WERI-Rb-1 (cell line): ENCODE measurements at regions not wholly inside any gene's neighbourhood (a gene's known extent, or its start where the extent isn't known, plus 50 kb on each side); places are given as distances from the start of the nearest gene placed in this dataset.
"Not testable (repeated sequence)": the region's sequence is repeated elsewhere in the genome, so short reads cannot be mapped to it uniquely, and the experiment has no call there.

Experiments used
- DNase-seq: peaks from one replicate; pipeline ENCODE4 v3.0.0-alpha.2; 2020
- H3K27ac ChIP-seq: fragments of 250-450 bp; sonication (Bioruptor Pico); 2 replicates; pipeline ENCODE4 v1.5.1; 2020; ENCODE audit warnings: mild to moderate bottlenecking, moderate library complexity
- H3K27me3 ChIP-seq: fragments of 250-450 bp; sonication (Bioruptor Pico); 2 replicates; pipeline ENCODE4 v1.5.1; 2021; ENCODE audit warnings: mild to moderate bottlenecking, low read depth, moderate library complexity; ENCODE audit not compliant: insufficient read depth, severe bottlenecking
- H3K36me3 ChIP-seq: fragments of 250-450 bp; sonication (Bioruptor Pico); 2 replicates; pipeline ENCODE4 v1.5.1; 2020; ENCODE audit warnings: mild to moderate bottlenecking, moderate library complexity
- H3K4me3 ChIP-seq: 2 replicates; pipeline ENCODE4 v1.5.1; 2011; ENCODE audit warnings: low read depth, mild to moderate bottlenecking, control low read depth, low read length
- H3K9me3 ChIP-seq: fragments of 250-450 bp; sonication (Bioruptor Pico); 2 replicates; pipeline ENCODE4 v1.5.1; 2021; ENCODE audit warnings: mild to moderate bottlenecking, moderate library complexity; ENCODE audit not compliant: severe bottlenecking
- CTCF ChIP-seq: IDR thresholded peaks from 2 replicates; pipeline ENCODE4 v1.5.1; 2011; ENCODE audit warnings: low read depth, mild to moderate bottlenecking, control low read depth, inconsistent platforms, low read length

- no peak overlapping the region for H3K27ac ChIP-seq
- DNase-seq: no peak
- no peaks in the 10 kb centered on the region for H3K27me3 ChIP-seq
- TF ChIP-seq CTCF: no peak
- H3K9me3 ChIP-seq: peaks cover 3% of the 10 kb centered on the region
- no peaks in the 10 kb centered on the region for H3K36me3 ChIP-seq
- H3K4me3 ChIP-seq: no peak overlapping the region
These were observed 54.8 kb downstream of the SIPA1L2 start for GRCh38 chr1:232574889-232575762.

GRCh38 chr1:232574077-232574476 is 55.9 kb downstream of the SIPA1L2 start:
- no peak for TF ChIP-seq CTCF
- DNase-seq: no peak
- H3K4me3 ChIP-seq: no peak overlapping the region
- H3K9me3 ChIP-seq: peaks cover 3% of the 10 kb centered on the region
- H3K27ac ChIP-seq: no peak overlapping the region
- no peaks in the 10 kb centered on the region for H3K27me3 ChIP-seq
- H3K36me3 ChIP-seq: no peaks in the 10 kb centered on the region

GRCh38 chr1:232571523-232571922 is 58.4 kb downstream of the SIPA1L2 start:
- DNase-seq: no peak
- no peak overlapping the region for H3K27ac ChIP-seq
- no peak overlapping the region for H3K4me3 ChIP-seq
- H3K27me3 ChIP-seq: no peaks in the 10 kb centered on the region
- peaks cover 3% of the 10 kb centered on the region for H3K9me3 ChIP-seq
- TF ChIP-seq CTCF: no peak
- no peaks in the 10 kb centered on the region for H3K36me3 ChIP-seq

GRCh38 chr1:232570007-232570406 is 59.9 kb downstream of the SIPA1L2 start:
- Histone ChIP-seq H3K27ac (no peak overlapping the region), H3K9me3 (peaks cover 3% of the 10 kb centered on the region), H3K36me3 (no peaks in the 10 kb centered on the region), H3K4me3 (no peak overlapping the region), H3K27me3 (peaks cover 4% of the 10 kb centered on the region)
- no peak for DNase-seq
- no peak for TF ChIP-seq CTCF

- H3K27ac ChIP-seq, DNase-seq, H3K27me3 ChIP-seq, H3K4me3 ChIP-seq, H3K9me3 ChIP-seq, H3K36me3 ChIP-seq: not testable (repeated sequence)
These were observed 60.4 kb downstream of the SIPA1L2 start for GRCh38 chr1:232569554-232569921.

GRCh38 chr1:232568906-232569553 is 60.9 kb downstream of the SIPA1L2 start:
- H3K27me3 ChIP-seq: peaks cover 4% of the 10 kb centered on the region
- DNase-seq: no peak
- no peak for TF ChIP-seq CTCF
- H3K27ac ChIP-seq: no peak overlapping the region
- no peaks in the 10 kb centered on the region for H3K36me3 ChIP-seq
- H3K9me3 ChIP-seq: peaks cover 3% of the 10 kb centered on the region
- H3K4me3 ChIP-seq: no peak overlapping the region
